ENCODE measurements at regions not wholly inside any gene's neighbourhood (a gene's known extent, or its start where the extent isn't known, plus 50 kb on each side); places are given as distances from the start of the nearest gene placed in this dataset.

GRCh38 chr2:3060049-3060448 is 317.6 kb downstream of the EIPR1 start:
- DNase-seq: no peak

GRCh38 chr2:3059141-3059925 is 318.3 kb downstream of the EIPR1 start:
- no peak for DNase-seq

GRCh38 chr2:3054066-3054465 is 323.6 kb downstream of the EIPR1 start:
- DNase-seq: no peak

GRCh38 chr2:3051266-3051665 is 326.4 kb downstream of the EIPR1 start:
- no peak for DNase-seq

- no peak for DNase-seq
Measured at GRCh38 chr2:3046170-3046865, 331.3 kb downstream of the EIPR1 start.

GRCh38 chr2:3045318-3045921 is 332.2 kb downstream of the EIPR1 start:
- no peak for DNase-seq

GRCh38 chr2:3044587-3045317 is 332.9 kb downstream of the EIPR1 start:
- no peak for DNase-seq

GRCh38 chr2:3043726-3044125 is 333.9 kb downstream of the EIPR1 start:
- DNase-seq: no peak

- DNase-seq: no peak
Measured at GRCh38 chr2:3042601-3043585, 334.7 kb downstream of the EIPR1 start.

- DNase-seq: no peak
Measured at GRCh38 chr2:3041841-3042600, 335.6 kb downstream of the EIPR1 start.

GRCh38 chr2:3041246-3041645 is 336.4 kb downstream of the EIPR1 start:
- no peak for DNase-seq

- DNase-seq: no peak
Measured at GRCh38 chr2:3040496-3041140, 337.0 kb downstream of the EIPR1 start.

- DNase-seq: no peak
Measured at GRCh38 chr2:3040066-3040428, 337.6 kb downstream of the EIPR1 start.

- no peak for DNase-seq
Measured at GRCh38 chr2:3039188-3040065, 338.2 kb downstream of the EIPR1 start.

GRCh38 chr2:3038636-3039035 is 339.0 kb downstream of the EIPR1 start:
- no peak for DNase-seq

- DNase-seq: no peak
Measured at GRCh38 chr2:3037196-3038194, 340.1 kb downstream of the EIPR1 start.

GRCh38 chr2:3036432-3037125 is 341.0 kb downstream of the EIPR1 start:
- DNase-seq: no peak
